PC-3 (cell line): ENCODE measurements at regions not wholly inside any gene's neighbourhood (a gene's known extent, or its start where the extent isn't known, plus 50 kb on each side); places are given as distances from the start of the nearest gene placed in this dataset.

Experiments
- CTCF ChIP-seq: fragments of 300-600 bp; sonication (generic); conservative IDR thresholded peaks from 2 replicates; pipeline ENCODE4 v1.5.1; 2017; ENCODE audit warnings: antibody characterized with exemption, low read depth, mild to moderate bottlenecking, low read length
- EZH2 ChIP-seq: fragments of 300-600 bp; sonication (generic); IDR thresholded peaks from one replicate; pipeline ENCODE4 v1.6.1; 2017; ENCODE audit warnings: antibody characterized with exemption, mild to moderate bottlenecking, low read length; ENCODE audit not compliant: unreplicated experiment

DNA sequence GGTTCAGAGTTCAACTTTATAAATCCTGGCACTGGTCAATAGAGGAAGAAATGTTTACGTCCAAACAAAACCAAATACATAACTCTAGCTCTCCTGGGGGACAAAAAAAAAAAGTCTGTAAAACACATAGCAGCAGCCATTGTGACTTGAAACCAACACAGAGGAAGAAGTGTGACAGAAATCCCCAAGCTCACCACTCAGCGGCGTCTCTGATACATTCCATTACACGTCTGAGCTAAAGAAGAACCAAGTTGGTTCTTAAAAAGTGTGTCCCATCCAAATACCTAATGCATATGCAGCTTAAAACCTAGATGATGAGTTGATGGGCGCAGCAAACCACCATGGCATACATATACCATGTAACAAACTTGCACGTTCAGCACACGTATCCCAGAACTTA, 58.3 kb upstream of the NANOS1 start:
- TF ChIP-seq CTCF (no peak), EZH2 (no peak)
